ENCODE measurements at regions not wholly inside any gene's neighbourhood (a gene's known extent, or its start where the extent isn't known, plus 50 kb on each side); places are given as distances from the start of the nearest gene placed in this dataset.

DNA sequence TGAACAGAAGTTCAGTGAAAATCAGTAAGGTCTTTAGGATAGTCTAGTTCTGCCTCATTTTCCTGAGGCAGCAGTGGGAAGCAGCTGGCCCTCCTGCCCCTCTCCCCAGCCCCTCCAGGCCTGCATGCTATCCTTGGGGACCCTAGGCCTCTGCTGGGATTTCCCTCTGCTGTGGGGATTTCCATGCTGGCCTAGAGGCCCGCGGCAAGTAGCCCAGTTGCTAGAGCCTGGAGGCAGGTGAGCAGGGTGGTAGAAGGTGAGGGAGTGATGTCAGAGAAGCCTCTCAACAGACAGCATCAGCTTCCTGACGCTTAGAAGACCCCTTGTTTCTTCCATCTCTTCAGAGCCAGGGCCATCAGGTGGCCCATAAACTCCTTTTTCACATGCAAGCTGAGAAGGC is 305.8 kb upstream of the THBS1 start:
- no peak for TF ChIP-seq EZH2 (IDR thresholded peaks at IDR 0.05; ENCODE audit: borderline replicate concordance, low read length)
- TF ChIP-seq, protein P1, sequence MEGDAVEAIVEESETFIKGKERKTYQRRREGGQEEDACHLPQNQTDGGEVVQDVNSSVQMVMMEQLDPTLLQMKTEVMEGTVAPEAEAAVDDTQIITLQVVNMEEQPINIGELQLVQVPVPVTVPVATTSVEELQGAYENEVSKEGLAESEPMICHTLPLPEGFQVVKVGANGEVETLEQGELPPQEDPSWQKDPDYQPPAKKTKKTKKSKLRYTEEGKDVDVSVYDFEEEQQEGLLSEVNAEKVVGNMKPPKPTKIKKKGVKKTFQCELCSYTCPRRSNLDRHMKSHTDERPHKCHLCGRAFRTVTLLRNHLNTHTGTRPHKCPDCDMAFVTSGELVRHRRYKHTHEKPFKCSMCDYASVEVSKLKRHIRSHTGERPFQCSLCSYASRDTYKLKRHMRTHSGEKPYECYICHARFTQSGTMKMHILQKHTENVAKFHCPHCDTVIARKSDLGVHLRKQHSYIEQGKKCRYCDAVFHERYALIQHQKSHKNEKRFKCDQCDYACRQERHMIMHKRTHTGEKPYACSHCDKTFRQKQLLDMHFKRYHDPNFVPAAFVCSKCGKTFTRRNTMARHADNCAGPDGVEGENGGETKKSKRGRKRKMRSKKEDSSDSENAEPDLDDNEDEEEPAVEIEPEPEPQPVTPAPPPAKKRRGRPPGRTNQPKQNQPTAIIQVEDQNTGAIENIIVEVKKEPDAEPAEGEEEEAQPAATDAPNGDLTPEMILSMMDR (IDR thresholded peaks at IDR 0.05; ENCODE audit: low read length): no peak
